Stimulated activated CD8-positive, alpha-beta memory T cell treated with anti-CD3 and anti-CD28 coated beads, Interleukin-7, amount 100 ng/mL, for 4 hours (primary cell): ENCODE measurements at regions not wholly inside any gene's neighbourhood (a gene's known extent, or its start where the extent isn't known, plus 50 kb on each side); places are given as distances from the start of the nearest gene placed in this dataset.

Experiments
- DNase-seq, 2 donors: peaks; one replicate each; pipeline ENCODE4 v3.0.0-alpha.2; 2020; ENCODE audit warnings: low read depth in 2 of 2

- no peak for DNase-seq
Measured at GRCh38 chr16:74183601-74184360, 112.8 kb upstream of the PSMD7 start.

- DNase-seq, result no peak
Measured at GRCh38 chr16:74169687-74170376, 126.8 kb upstream of the PSMD7 start.

DNA sequence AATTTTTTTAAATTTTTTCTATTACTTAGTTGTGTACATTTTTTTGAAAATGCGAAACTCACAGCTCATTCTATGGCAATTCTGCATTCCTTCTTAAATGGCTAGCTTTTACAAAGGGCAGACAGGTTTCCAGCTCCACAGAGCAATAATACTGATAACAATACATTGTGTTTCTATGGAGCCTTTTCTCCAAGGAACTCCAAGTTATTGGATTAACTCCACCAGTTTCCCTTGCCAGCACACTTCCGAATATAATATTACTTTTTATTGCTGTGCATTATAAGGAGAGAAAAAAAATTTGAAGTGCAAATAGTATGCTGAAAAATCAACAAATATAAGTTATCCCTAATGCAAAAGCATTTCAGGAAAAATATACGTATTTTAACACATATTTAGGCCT, 127.5 kb upstream of the PSMD7 start:
- DNase-seq, result no peak

- DNase-seq, result no peak
Measured at GRCh38 chr16:74168445-74168844, 128.2 kb upstream of the PSMD7 start.

- no peak for DNase-seq
Measured at GRCh38 chr16:74166456-74166855, 130.2 kb upstream of the PSMD7 start.

DNA sequence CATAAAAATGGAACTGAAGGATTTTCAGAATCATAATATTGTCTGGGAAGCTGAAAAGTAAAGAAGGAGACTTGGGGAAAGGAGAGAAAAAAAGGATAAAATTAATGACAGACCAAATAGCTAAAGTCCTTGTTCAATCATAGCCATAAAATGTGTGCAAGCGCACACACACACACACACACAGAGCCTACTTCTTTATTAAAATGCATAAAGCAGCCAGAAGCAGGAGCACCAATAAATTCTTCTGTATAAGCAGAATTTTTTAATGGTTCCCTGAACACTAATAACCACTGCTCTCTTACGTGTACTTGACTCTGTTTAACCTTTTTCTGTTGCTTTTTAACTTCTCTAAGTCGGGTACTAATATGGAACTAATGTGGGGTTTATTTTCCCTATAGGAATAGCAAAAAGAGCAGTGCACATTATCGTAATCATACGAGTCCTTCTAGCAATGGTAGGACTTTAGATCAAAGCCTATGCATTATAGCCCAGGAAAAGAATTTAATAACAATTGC, 131.0 kb upstream of the PSMD7 start:
- no peak for DNase-seq

- no peak for DNase-seq
Measured at GRCh38 chr16:74160759-74161158, 135.9 kb upstream of the PSMD7 start.

GRCh38 chr16:74153773-74154172, 142.8 kb upstream of the PSMD7 start:
- no peak for DNase-seq

DNA sequence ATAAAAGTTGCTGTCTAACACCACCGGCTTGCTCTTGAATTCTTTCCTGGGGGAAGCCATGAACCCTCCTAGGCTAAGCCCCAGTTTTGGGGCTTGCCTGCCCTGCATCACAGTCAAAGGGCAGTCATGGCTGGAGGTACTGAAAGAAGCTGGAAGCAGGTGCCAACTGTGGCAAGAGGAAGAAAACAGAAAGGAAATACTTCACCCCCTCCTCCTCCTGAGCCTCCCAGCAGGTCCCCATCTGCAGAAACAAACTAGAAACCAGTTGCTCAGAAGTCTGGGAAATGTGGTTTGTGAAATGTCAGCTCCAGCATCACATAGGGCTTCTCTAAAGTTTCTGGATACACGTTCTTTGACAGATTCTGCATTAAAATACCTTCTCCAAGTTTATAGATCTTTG, 150.0 kb upstream of the PSMD7 start:
- no peak for DNase-seq

DNA sequence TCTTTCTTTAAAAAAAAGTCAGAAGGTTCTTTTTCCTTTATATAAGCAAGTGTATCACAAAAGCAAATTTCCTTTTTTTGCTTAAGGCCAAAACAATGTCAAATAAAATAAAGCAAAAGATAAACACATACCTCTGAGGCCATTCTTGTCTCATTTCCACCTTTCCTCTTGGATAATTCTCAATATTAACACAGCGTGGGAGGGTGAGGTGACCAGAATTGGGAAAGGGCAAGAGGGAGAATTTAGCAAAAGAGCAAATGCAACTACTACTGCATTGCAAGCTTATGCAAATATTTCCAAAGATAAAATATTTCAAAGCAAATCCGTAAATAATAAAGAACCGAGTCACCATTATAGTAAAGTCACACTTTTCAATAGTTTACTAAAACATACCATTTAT, 153.4 kb upstream of the PSMD7 start:
- no peak for DNase-seq

DNA sequence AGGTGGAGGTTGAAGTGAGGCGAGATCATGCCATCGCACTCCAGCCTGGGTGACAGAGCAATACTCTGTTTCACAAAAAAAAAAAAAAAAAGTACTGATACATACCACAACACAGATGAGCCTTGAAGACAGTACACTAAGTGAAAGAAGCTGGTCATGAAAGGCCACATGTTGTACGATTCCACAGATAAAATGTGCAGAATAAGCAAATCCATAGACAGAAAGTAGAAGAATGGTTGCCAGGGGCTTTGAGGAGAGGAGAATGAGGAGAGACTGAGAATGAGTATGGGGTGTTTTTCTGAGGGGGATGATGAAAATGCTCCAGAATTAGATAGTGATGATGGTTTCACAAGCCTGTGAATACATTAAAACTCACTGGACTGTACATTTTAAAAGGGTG, 155.6 kb upstream of the PSMD7 start:
- no peak for DNase-seq

GRCh38 chr16:74140557-74140956, 156.1 kb upstream of the PSMD7 start:
- DNase-seq, result no peak

GRCh38 chr16:74123826-74124225, 172.8 kb upstream of the PSMD7 start:
- DNase-seq, result no peak

DNA sequence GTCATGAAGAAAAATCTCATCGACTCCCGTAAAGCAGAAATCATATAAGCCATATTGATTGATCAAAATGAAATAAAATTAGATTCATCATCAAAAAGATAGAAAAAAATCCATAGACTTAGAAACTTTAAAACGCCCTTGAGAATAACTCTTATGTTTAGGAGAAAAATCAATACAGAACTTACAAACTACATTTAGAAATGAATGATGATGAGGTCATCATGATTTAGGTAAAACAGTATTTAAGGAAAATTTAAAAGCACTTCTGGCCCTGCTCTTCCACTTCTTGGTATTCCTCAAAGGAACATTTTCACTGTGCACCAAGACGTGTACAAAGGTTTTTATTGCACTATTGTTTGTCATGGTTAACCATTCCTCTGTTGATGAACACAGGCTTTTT, 173.4 kb upstream of the PSMD7 start:
- DNase-seq, result no peak

DNA sequence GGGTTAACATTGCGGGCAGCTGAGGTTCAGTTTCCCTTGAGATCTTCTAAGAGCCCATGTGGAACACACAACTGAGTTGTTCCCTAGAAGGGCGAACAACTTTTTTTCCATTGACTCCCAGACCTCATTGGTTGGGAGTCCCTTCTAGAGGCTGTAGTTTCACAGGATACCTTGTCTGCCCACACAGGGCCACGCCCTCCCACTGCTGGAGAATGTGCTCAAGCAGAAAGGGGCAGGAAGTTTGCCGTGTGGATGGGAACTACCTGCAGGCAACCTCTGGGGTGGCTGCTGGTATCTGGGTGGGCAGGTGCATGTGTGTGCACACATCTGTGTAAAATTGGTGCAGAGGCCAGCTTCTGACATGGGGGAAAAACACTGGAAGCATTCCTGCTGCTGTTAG, 178.8 kb upstream of the PSMD7 start:
- no peak for DNase-seq

DNA sequence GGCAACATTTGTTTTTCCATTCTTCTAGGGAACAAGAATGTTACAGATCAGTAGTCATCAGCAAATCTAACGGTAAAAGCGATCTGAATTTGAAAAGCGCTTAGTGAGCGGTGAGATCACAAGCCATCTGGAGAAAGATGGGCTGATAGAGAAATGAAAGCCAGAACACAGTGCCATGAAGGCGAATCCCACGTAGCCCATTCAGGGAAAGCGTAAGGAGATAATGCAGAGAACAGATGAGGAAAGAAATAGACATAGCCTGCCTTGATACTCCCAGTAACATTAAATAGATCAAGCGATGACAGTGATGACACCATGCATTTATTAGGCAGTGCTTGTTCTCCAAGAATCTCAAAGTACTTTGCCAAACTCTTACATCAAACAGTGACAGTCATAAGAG, 183.1 kb upstream of the PSMD7 start:
- DNase-seq, result no peak

DNA sequence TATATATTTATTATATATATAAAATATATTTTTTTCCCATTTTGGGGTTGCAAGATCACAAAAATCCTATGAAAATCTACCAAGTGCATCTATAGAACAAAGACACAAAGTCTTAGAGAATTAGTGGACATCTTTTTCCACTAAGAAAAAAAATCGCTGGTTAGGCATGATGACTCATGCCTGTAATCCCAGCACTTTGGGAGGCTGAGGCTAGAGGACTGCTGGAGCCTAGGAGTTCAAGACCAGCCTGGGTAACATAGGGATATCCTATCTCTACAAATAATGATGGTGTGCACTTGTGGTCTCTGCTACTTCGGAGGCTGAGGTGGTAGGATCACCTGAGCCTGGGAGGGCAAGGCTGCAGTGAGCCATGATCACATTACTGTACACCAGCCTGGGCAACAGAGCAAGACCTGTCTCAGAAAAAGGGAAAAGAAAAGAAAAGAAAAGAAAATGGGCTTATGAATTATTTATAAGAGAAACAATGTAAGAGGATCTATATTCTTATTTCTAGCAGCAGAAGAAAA, 185.1 kb upstream of the PSMD7 start:
- DNase-seq, result no peak

DNA sequence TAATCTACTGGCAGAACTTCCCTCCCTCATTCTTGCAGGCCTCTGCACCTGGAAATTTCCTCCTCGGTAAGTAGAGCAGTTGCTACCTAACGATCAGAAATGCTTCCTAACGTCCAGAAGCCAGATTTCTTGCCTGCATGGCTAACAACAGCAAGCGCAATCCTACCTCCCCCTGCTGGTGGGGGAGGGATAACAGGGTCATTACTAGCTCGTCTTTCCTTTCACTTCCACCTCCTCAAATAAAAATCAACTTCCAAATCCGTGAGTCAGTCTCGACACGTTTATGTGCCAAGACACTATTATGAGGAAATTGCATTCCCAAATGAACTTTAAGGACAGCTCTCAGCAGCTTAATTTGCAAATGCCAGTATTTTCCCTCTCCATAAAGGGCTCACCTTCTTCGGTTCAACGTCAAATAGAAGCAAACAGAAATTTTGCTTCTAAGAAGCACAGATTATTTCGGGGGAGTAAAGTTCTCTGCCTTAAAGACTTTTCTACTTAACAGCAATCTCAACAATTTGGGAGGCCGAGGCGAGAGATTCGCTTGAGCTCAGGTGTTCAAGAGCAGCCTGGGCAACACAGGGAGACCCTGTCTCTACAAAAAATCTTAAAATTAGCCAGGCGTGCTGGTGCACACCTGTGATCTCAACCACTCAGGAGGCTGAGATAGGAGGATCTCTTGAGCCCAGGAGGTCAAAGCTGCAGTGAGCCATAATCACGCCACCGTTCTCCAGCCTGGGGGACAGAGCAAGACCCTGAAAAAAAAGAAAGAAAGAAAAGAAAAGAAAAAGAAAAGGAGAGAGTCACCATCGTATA, 188.6 kb upstream of the PSMD7 start:
- no peak for DNase-seq

GRCh38 chr16:74104022-74104421, 192.6 kb upstream of the PSMD7 start:
- no peak for DNase-seq

DNA sequence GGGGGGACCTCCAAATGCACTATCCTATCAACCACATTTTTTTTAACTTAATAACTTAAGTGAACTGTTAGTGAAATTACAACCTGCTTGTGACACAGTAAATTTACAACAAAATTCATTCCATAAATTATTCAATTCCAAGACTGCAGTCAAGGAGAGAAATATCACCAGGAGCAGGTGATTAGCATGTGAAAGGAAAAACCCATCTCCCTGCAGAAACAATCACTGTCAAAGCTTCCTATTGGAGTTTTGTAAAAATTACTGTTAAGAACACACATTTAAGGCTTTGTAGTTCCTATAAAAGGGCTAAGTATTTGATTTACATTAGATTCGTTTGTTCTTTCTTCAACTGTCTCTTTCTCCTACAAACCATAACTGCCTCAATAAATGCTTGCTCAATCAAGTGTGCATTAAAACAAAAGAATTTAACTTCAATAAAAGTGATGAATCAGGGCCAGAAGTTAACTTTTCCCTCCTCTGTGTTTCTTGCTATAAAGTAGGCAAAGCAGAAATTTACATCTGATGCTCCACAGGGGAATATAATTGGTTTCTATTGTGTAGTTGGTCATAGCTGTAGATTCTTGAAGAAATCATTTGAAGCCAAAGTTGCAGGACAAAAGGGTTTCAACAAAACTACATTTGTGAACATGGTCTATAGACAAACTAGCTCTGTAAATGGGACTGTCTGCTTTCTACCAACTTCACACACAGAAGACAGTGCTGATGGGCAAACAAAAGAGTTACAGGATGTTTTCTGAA, 195.1 kb upstream of the PSMD7 start:
- DNase-seq, result no peak
